GM19239 (cell line): ENCODE measurements at regions not wholly inside any gene's neighbourhood (a gene's known extent, or its start where the extent isn't known, plus 50 kb on each side); places are given as distances from the start of the nearest gene placed in this dataset.

Experiments
- DNase-seq: peaks from one replicate; pipeline ENCODE4 v3.0.0; 2011; ENCODE audit warnings: low spot score; ENCODE audit not compliant: insufficient read length
- FAIRE-seq: peaks from 2 replicates; lab custom pipeline; 2011; peaks lifted over from hg19 to GRCh38; lab: Jason Lieb, UNC

- FAIRE-seq: no peak
- no peak for DNase-seq
Observed at GRCh38 chr3:107061466-107061865, 315.8 kb upstream of the CCDC54 start.

GRCh38 chr3:107062310-107062709 is 314.9 kb upstream of the CCDC54 start:
- no peak for FAIRE-seq
- no peak for DNase-seq

- FAIRE-seq (no peak), DNase-seq (no peak)
Observed at GRCh38 chr3:107062787-107063186, 314.5 kb upstream of the CCDC54 start.

GRCh38 chr3:107063351-107063750 is 313.9 kb upstream of the CCDC54 start:
- FAIRE-seq: no peak
- DNase-seq: no peak

GRCh38 chr3:107064405-107065060 is 312.7 kb upstream of the CCDC54 start:
- DNase-seq: peak; percentile 53
- FAIRE-seq: peak; percentile 86

- DNase-seq: no peak
- FAIRE-seq: no peak
Observed at GRCh38 chr3:107065094-107065861, 312.0 kb upstream of the CCDC54 start.

- no peak for FAIRE-seq
- DNase-seq: no peak
Observed at GRCh38 chr3:107067421-107067820, 309.8 kb upstream of the CCDC54 start.

- FAIRE-seq: no peak
- DNase-seq: no peak
Observed at GRCh38 chr3:107068980-107069379, 308.3 kb upstream of the CCDC54 start.

- FAIRE-seq (no peak), DNase-seq (no peak)
Observed at GRCh38 chr3:107076946-107077345, 300.3 kb upstream of the CCDC54 start.

- DNase-seq (no peak), FAIRE-seq (no peak)
Observed at GRCh38 chr3:107077391-107077790, 299.8 kb upstream of the CCDC54 start.

GRCh38 chr3:107082527-107082926 is 294.7 kb upstream of the CCDC54 start:
- no peak for FAIRE-seq
- no peak for DNase-seq

- FAIRE-seq (no peak), DNase-seq (no peak)
Observed at GRCh38 chr3:107085261-107085660, 292.0 kb upstream of the CCDC54 start.

GRCh38 chr3:107092121-107092520 is 285.1 kb upstream of the CCDC54 start:
- FAIRE-seq (no peak), DNase-seq (no peak)

GRCh38 chr3:107098864-107099263 is 278.4 kb upstream of the CCDC54 start:
- FAIRE-seq (no peak), DNase-seq (no peak)

GRCh38 chr3:107100137-107100536 is 277.1 kb upstream of the CCDC54 start:
- FAIRE-seq (no peak), DNase-seq (no peak)

GRCh38 chr3:107100573-107100972 is 276.7 kb upstream of the CCDC54 start:
- FAIRE-seq (no peak), DNase-seq (no peak)

GRCh38 chr3:107103786-107104185 is 273.5 kb upstream of the CCDC54 start:
- DNase-seq (no peak), FAIRE-seq (no peak)

- DNase-seq (no peak), FAIRE-seq (no peak)
Observed at GRCh38 chr3:107106316-107106715, 270.9 kb upstream of the CCDC54 start.

GRCh38 chr3:107106907-107107306 is 270.3 kb upstream of the CCDC54 start:
- FAIRE-seq: no peak
- DNase-seq: no peak

- DNase-seq: no peak
- FAIRE-seq: no peak
Observed at GRCh38 chr3:107110596-107111305, 266.5 kb upstream of the CCDC54 start.

- DNase-seq: no peak
Observed at GRCh38 chr3:107111872-107112271, 265.4 kb upstream of the CCDC54 start.

More at GRCh38 chr3:107111872-107112271, 265.4 kb upstream of the CCDC54 start:
- no peak for FAIRE-seq
